A549 (cell line): ENCODE measurements at regions not wholly inside any gene's neighbourhood (a gene's known extent, or its start where the extent isn't known, plus 50 kb on each side); places are given as distances from the start of the nearest gene placed in this dataset.

Experiments
- ATAC-seq, 2 experiments: fragments of 200-7000 bp in 1 of 2; fragments of >200 bp in 1 of 2; cut with Nextera tagmentation in 1 of 2; cut with Tn5 transposase in 1 of 2; 3 replicates each; pipeline versions ENCODE4 v1.8.0 to v1.9.1; 2018 to 2020; ENCODE audit warnings: mild to moderate bottlenecking in 1 of 2, moderate library complexity in 1 of 2
- CTCF ChIA-PET: fragments of 300-600 bp; sonication (Branson Sonifier 250); formaldehyde crosslinking; extraction: SDS; loops from one replicate; lab custom pipeline; 2021; ENCODE audit warnings: antibody characterized with exemption, inconsistent platforms; lab: Yijun Ruan, JAX
- POLR2A ChIA-PET: fragments of 350-600 bp; formaldehyde crosslinking; extraction: SDS; loops from one replicate; lab custom pipeline; 2021; ENCODE audit warnings: antibody characterized with exemption, inconsistent platforms; lab: Yijun Ruan, JAX
- DNase-seq, 2 experiments: peaks; one replicate each; pipeline versions ENCODE4 v3.0.0 to v3.0.0-alpha.2; 2011 to 2016; ENCODE audit warnings: low read depth in 1 of 2, low spot score in 1 of 2
- FAIRE-seq: peaks from 2 replicates; lab custom pipeline; 2011; peaks lifted over from hg19 to GRCh38; lab: Jason Lieb, UNC
- H3K27ac ChIP-seq, 2 experiments: fragments of >200 bp; sonication (Bioruptor Twin); formaldehyde crosslinking; 3 replicates each; pipeline ENCODE4 v1.5.1; 2016 to 2017
- H3K4me1 ChIP-seq: fragments of >200 bp; sonication (Bioruptor Twin); formaldehyde crosslinking; 3 replicates; pipeline ENCODE4 v1.6.1; 2016
- H3K4me2 ChIP-seq: fragments of >200 bp; sonication (Bioruptor Twin); formaldehyde crosslinking; 3 replicates; pipeline ENCODE4 v1.6.1; 2016
- H3K4me3 ChIP-seq: fragments of >200 bp; sonication (Bioruptor Twin); formaldehyde crosslinking; 3 replicates; pipeline ENCODE4 v1.5.1; 2016
- H3K9me3 ChIP-seq: fragments of >200 bp; sonication (Bioruptor Twin); formaldehyde crosslinking; 3 replicates; pipeline ENCODE4 v1.6.1; 2016
- BHLHE40 ChIP-seq: IDR thresholded peaks from 2 replicates; pipeline ENCODE4 v1.6.1; 2012; ENCODE audit warnings: low read depth, low read length, inconsistent platforms
- CBX2 ChIP-seq: fragments of 200-600 bp; sonication (generic); IDR thresholded peaks from 2 replicates; pipeline ENCODE4 v1.6.1; 2016; ENCODE audit warnings: low read depth, mild to moderate bottlenecking, borderline replicate concordance
- EHMT2 ChIP-seq: fragments of 200-600 bp; sonication (generic); IDR thresholded peaks from 2 replicates; pipeline ENCODE4 v1.6.1; 2016; ENCODE audit warnings: antibody characterized with exemption, low read depth, mild to moderate bottlenecking, moderate library complexity
- ESRRA ChIP-seq: fragments of 150-350 bp; IDR thresholded peaks from 2 replicates; pipeline ENCODE4 v1.6.1; 2014; ENCODE audit warnings: mild to moderate bottlenecking, low read length, borderline replicate concordance
- FOSL2 ChIP-seq, 2 experiments: fragments of 450-650 bp in 1 of 2; fragments of >200 bp in 1 of 2; sonication (Bioruptor Twin) in 1 of 2; formaldehyde crosslinking; IDR thresholded peaks; 2 replicates each; pipeline versions ENCODE4 v1.5.0 to v1.6.1; 2016 to 2020; ENCODE audit warnings: mild to moderate bottlenecking in 1 of 2, moderate library complexity in 1 of 2
- FOXS1 ChIP-seq: fragments of 250-450 bp; sonication (Bioruptor Pico); IDR thresholded peaks from 2 replicates; pipeline ENCODE4 v1.5.0; 2020; ENCODE audit warnings: mild to moderate bottlenecking, moderate library complexity
- HES2 ChIP-seq: fragments of >200 bp; sonication (Bioruptor Twin); formaldehyde crosslinking; IDR thresholded peaks from 2 replicates; pipeline ENCODE4 v1.6.1; 2016
- HOXA7 ChIP-seq: fragments of 250-450 bp; sonication (Bioruptor Pico); IDR thresholded peaks from 2 replicates; pipeline ENCODE4 v1.5.0; 2020; ENCODE audit warnings: mild to moderate bottlenecking, moderate library complexity
- MAFK ChIP-seq: fragments of 450-650 bp; IDR thresholded peaks from 2 replicates; pipeline ENCODE4 v1.6.1; 2014; ENCODE audit not compliant: partially characterized antibody
- MAX ChIP-seq: IDR thresholded peaks from 2 replicates; pipeline ENCODE4 v1.6.1; 2012
- NFE2L2 ChIP-seq: fragments of 150-350 bp; conservative IDR thresholded peaks from 2 replicates; pipeline ENCODE4 v1.6.1; 2014; ENCODE audit warnings: low read length
- POLR2A ChIP-seq: IDR thresholded peaks from 2 replicates; pipeline ENCODE4 v1.6.1; 2012; ENCODE audit warnings: mild to moderate bottlenecking, low read length
- RAD21 ChIP-seq, 2 experiments: fragments of >200 bp in 1 of 2; sonication (Bioruptor Twin) in 1 of 2; formaldehyde crosslinking in 1 of 2; IDR thresholded peaks in 1 of 2; conservative IDR thresholded peaks in 1 of 2; 2 replicates in 1 of 2; 3 replicates in 1 of 2; pipeline ENCODE4 v1.6.1; 2012 to 2018; ENCODE audit warnings: inconsistent platforms in 1 of 2
- RCOR1 ChIP-seq: fragments of 150-350 bp; IDR thresholded peaks from 2 replicates; pipeline ENCODE4 v1.6.1; 2014; ENCODE audit warnings: antibody characterized with exemption, low read length, low read depth
- SMC3 ChIP-seq: fragments of >200 bp; sonication (Bioruptor Twin); formaldehyde crosslinking; IDR thresholded peaks from 3 replicates; pipeline ENCODE4 v1.6.1; 2018; ENCODE audit warnings: inconsistent platforms
- ZSCAN20 ChIP-seq: fragments of 250-450 bp; sonication (Bioruptor Pico); IDR thresholded peaks from 2 replicates; pipeline ENCODE4 v1.8.0; 2022; ENCODE audit warnings: mild to moderate bottlenecking, moderate library complexity
- WGBS: methylation state at CpG from one replicate; pipeline ENCODE4 v1.1.6; 2017; ENCODE audit errors: missing lambda C conversion rate; 5-methylcytosine and 5-hydroxymethylcytosine counted together
- TF ChIP-seq, protein P1 (sequence below): fragments of 250-450 bp; sonication (Bioruptor Pico); IDR thresholded peaks from 2 replicates; pipeline ENCODE4 v1.5.0; 2021; ENCODE audit warnings: mild to moderate bottlenecking, moderate library complexity, borderline replicate concordance

GRCh38 chr4:14871676-14872430 lies 130.4 kb upstream of the CPEB2 start:
- 89% methylated on average over 4 of the region's 6 CpGs for WGBS
- DNase-seq (peak in 1 of 2 experiments; percentile 25), ATAC-seq (peak in 1 of 2 experiments; percentile 73; a peak in 3 of 6 replicates), FAIRE-seq (no peak)
- no peaks in the 10 kb centered on the region for H3K9me3 ChIP-seq
- POLR2A ChIA-PET = no interaction called here
- H3K4me1 ChIP-seq = no peaks in the 10 kb centered on the region
- H3K27ac ChIP-seq = no peak overlapping the region
- CTCF ChIA-PET = interaction anchor here (0.7 to 1.6 kb wide), 4 partner anchors 12 to 19 kb away, joined by 3 to 4 read pairs (median 4); no protein-coding TSS in a partner anchor
- TF ChIP-seq EHMT2 (no peak), RAD21 (conservative IDR thresholded peaks at IDR 0.05 in 1 of 2, IDR thresholded peaks at IDR 0.05 in 1 of 2) (peak in 1 of 2 experiments; percentile 37; a peak in 2 of 5 replicates), MAFK (peak; percentile 84), SMC3 (peak; percentile 21; the same call in 2 of the 3 replicates), HES2 (no peak)
- no peak overlapping the region for H3K4me3 ChIP-seq
- H3K4me2 ChIP-seq = no peak overlapping the region

- TF ChIP-seq, protein P1, sequence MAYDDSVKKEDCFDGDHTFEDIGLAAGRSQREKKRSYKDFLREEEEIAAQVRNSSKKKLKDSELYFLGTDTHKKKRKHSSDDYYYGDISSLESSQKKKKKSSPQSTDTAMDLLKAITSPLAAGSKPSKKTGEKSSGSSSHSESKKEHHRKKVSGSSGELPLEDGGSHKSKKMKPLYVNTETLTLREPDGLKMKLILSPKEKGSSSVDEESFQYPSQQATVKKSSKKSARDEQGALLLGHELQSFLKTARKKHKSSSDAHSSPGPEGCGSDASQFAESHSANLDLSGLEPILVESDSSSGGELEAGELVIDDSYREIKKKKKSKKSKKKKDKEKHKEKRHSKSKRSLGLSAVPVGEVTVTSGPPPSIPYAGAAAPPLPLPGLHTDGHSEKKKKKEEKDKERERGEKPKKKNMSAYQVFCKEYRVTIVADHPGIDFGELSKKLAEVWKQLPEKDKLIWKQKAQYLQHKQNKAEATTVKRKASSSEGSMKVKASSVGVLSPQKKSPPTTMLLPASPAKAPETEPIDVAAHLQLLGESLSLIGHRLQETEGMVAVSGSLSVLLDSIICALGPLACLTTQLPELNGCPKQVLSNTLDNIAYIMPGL (CRISPR knock-in tag) = no peak
- TF ChIP-seq BHLHE40 = no peak
- TF ChIP-seq RCOR1 = no peak
- Histone ChIP-seq H3K4me2 (no peak overlapping the region), H3K4me1 (no peaks in the 10 kb centered on the region), H3K4me3 (no peak overlapping the region), H3K27ac (no peak overlapping the region), H3K9me3 (no peaks in the 10 kb centered on the region)
- WGBS = 60% methylated on average over 1 of the region's 1 CpG
- ATAC-seq (no peak), DNase-seq (no peak), FAIRE-seq (no peak)
- POLR2A ChIA-PET = no interaction called here
- CTCF ChIA-PET = interaction anchor here (0.6 kb wide), 1 partner anchor 322 kb away, joined by 3 read pairs; no protein-coding TSS in a partner anchor
These were observed 127.3 kb upstream of the CPEB2 start for GRCh38 chr4:14874990-14875389.

DNA sequence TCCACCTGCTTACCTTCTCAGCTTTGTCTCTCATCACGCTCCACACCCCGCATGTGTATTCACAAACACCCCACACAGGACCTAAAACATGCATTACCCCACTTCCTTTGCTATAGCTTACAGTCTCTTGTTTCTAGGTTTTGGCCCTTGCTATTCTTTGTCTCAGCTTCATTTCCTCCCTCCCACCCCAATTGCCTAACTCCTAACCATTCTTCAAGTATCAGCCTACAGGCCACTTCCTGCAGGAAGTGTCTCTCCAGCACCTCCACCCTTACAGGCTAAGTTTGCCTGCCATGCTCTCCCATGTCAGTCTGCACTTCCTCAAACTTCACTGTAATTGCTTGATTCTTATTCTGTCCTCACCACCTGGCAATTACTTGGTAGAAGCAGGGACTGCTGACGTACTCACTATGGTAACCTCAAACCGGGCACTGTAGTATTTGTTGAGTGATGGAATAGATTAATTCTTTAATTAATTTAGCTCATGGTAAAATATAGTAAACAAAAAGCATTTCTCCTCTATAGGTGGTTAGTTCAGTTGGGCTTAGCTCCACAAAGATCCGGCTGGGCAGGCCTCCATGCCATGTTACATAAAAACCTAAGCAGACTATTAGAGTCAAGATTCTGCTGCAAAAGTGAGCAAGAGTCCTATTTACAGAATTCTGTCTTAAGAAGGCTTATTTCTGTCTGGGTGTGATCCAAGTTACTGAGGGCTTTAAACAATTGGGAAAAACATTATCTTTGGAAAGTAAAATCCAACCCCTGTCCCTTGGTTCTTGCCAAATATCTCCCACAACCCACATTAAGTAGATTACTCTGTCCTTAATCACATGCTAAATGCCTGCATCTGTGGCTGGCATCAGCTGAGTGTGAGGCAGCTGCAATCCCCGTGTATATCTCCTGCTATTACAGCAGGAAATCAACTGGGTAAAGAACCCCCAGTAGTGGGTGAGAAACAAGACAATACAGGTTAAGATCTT lies 124.7 kb upstream of the CPEB2 start:
- Histone ChIP-seq H3K4me1 (no peaks in the 10 kb centered on the region), H3K9me3 (no peaks in the 10 kb centered on the region), H3K27ac (no peak overlapping the region), H3K4me3 (no peak overlapping the region), H3K4me2 (no peak overlapping the region)
- POLR2A ChIA-PET = no interaction called here
- CTCF ChIA-PET = no interaction called here
- TF ChIP-seq NFE2L2 (no peak), FOXS1 (no peak), MAX (no peak), ESRRA (no peak), EHMT2 (no peak), HOXA7 (CRISPR knock-in tag) (no peak), ZSCAN20 (CRISPR knock-in tag) (no peak), FOSL2 (IDR thresholded peaks at IDR 0.05) (no peak), FOSL2 (CRISPR knock-in tag; IDR thresholded peaks at IDR 0.05) (no peak), POLR2A (no peak), CBX2 (no peak), RAD21 (conservative IDR thresholded peaks at IDR 0.05 in 1 of 2, IDR thresholded peaks at IDR 0.05 in 1 of 2) (no peak)
- ATAC-seq (no peak), DNase-seq (no peak), FAIRE-seq (no peak)
- WGBS = 84% methylated on average over 6 of the region's 6 CpGs
